HG03097 (cell line): ENCODE measurements at regions not wholly inside any gene's neighbourhood (a gene's known extent, or its start where the extent isn't known, plus 50 kb on each side); places are given as distances from the start of the nearest gene placed in this dataset.

Source experiments
- ATAC-seq: cut with Tn5 transposase; IDR thresholded peaks from one replicate; pipeline ENCODE4 v1.9.1; 2021; ENCODE audit not compliant: unreplicated experiment, low FRiP score

DNA sequence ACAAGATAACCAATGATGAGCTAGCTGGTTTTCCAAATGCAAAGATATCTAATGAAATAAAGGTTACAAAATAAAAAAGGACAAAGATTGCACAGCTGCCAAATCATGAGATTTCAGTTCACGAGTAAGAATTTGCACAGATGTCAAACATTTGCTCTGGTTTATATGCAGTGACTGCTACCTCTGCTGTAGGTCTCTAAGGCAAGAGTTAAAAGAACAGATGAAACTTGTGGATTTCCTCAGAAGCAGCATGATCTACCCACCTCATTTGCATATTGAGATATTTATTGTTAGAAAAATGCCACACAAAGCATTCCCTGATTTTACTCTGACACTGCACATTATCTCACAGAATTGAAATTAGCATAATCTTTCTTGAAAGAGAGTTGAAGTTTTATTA, 763.2 kb upstream of the ZEB2 start:
- no peak for ATAC-seq

DNA sequence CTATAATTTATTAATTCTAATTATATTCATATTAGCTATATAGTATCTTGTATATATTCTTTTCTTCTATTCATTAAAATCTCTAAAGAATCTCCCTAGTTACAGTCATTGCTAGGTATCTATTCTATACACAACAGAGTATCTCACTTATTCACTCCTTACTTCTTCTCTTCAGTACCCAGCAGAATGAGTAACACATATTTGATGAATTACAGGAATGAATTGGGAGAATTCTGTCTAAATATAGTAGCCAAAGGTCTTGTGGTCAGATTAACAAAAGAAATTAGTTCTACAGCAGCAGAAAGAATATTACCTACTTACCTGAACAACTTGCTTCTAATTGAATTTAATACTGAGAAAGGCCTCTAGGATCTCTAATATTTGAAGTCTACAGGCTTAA, 758.0 kb upstream of the ZEB2 start:
- ATAC-seq, result no peak

DNA sequence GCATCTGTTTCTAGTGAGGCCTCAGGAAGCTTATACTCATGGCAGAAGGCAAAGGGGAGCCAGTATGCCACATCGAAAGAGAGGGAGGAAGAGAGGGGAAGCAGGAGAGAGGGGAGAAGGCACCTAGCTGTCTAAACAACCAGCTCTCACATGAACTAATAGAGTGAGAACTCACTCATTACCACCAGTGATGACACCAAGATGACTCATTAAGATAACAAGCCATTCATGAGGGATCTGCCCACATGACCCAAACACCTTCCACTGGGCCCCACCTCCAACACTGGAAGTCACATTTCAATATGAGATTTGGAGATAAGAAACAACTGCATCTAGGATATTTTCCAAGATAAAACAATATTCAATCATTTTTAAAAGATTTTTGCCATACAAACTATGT, 753.9 kb upstream of the ZEB2 start:
- no peak for ATAC-seq

DNA sequence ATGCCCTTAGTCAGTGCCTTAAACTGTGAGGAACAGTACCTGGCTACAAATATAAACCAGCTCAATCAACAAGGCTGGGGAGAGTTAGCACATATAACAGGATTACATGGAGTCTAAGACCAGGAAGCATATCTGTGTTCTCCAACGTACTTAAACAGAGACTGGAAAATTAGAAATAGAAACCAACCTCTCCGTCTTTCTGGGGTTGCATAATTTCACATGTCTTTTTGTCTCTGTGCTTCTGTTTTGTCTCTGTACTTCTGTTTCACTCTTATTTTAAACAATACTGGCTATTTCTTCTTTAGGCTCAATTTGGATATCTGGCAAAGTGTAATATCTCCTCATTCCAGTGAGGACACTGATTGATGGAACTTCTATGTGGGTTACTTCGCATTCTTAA, 749.0 kb upstream of the ZEB2 start:
- no peak for ATAC-seq

DNA sequence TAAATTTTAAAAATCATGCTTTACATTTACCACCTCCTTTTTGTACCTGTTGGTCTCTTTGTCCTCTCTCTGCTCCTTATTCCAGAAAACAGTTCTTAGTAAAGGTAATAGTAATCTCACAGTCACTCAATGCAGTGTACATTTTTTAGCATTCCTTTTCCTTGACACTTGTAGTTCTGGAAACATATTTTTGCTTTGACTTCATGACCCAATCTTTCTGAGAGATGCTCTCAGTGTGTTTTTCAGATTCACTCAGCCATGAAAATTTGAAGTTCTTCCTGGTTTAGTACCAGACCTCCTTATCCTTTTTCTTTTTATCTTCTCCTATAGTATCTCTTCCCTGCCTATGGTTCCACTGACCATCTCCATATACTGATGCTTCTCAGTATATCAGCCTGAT, 747.5 kb upstream of the ZEB2 start:
- ATAC-seq, result no peak

DNA sequence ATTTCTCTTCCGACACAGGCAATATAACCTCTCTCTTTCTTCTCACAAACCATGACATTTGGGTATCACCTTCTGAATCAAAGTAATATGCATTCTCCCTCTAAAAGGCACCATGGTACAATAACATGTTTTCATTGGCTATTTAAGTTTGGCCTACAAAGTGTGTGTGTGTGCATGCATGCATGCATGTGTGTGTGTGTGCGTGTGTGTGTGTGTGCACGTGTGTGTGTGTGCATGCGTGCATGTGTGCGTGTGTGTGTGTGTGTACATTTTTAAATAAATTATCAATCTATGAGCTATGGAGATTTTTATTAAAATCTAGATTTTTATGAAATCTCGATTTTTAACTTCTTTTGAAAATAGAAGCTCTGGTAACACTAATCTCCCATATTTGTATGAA, 745.3 kb upstream of the ZEB2 start:
- ATAC-seq, result no peak

DNA sequence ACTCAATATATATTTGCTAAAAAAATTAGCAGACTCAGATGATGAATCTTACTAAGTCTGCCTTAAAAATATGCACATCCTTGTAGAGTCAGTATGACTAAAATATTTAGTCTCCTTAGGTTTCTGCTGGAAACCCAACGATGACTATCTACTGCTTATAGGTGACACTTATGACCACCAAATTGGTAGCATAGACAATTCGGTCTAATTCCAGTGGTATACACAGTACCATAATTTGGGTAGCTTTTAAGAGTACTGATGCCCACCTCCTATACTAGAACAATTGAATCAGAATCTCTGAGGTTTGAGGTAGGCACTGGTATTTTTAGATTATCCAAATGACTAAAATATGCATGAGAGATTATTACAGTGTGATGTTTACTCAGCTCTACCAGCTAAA, 740.8 kb upstream of the ZEB2 start:
- no peak for ATAC-seq

DNA sequence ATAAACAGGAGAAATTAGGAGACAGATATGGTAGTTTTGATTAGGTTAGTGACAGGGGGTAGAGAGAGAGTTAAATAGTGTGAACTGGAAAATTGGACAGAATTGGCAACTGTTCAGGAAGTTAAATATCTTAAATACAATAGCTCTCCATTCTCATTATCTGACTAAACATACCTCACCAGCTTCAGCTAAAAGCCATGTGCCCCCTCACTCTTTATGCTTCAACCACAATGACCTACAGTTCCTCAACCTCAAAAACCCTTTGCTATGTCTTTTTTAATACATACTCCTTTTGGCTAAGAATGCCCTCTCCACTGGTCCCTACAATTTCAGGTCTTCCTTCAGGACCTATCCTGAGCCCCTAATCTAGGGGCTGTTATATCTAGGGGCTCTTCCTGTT, 740.2 kb upstream of the ZEB2 start:
- ATAC-seq, result no peak

DNA sequence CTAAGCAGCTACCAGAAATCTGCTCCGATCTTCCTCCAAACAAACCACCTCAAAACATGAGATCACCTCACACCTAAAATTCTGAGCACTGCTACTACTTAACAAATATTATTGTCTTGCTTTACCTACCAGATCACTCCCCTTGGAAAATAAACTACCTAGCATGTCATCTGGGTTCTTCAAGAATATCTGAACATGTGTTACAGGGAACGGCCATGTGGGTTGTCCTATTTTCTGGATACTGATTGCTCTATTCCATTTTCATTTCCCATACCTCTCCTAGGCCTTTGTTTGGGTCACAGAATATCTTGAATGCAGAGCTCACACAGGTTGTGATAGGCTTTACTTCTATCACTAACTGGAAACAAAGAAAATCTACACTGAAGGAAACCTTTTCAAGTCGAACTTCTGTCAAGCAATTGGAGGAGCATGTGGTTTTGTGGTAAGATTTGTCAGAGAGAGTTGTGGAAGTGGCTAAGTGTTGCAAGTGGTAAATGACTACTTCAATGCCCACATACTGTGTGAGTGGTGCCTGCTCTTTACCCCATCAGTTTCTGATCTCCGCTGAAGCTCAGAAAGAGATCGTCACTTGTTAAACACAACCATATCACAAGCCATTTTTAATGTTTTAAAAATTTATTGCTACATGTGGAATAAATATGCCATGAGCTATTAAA, 739.1 kb upstream of the ZEB2 start:
- no peak for ATAC-seq

DNA sequence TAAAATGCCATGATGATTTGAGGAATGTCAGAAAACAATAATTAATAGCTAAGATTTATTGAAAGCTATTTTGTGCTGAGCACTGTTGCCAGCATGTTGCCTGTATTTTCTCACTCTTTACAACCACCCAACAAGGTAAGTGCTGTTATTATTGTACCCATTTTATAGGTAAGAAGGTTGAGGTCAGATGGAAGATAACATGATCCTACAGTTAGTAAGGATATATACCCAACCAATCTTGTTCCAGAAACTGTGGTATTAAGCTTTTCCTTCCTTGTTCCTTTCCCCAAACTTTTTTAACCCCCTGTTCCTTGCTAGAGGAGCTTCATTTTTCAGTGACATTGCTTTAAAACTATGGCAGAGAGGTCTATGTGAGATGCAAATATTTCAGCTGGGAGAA, 738.0 kb upstream of the ZEB2 start:
- no peak for ATAC-seq

DNA sequence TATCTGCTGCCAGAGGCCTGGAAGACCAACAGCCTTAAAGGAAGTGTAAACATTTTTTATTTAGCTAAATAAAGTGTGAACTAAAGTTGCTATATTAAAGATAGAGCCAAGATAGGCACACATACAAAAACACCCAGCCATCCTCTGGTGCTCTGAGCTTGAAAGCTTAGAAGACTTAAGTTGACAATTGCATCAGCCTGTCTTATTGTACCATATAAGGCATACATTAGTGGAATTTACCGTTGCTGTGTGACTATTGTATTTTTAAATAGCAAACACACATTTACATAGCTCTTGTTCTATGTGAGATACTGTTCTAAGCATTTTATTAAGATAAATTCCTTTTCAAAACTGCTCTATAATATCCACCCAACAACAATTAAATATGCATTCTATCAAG, 736.6 kb upstream of the ZEB2 start:
- no peak for ATAC-seq

DNA sequence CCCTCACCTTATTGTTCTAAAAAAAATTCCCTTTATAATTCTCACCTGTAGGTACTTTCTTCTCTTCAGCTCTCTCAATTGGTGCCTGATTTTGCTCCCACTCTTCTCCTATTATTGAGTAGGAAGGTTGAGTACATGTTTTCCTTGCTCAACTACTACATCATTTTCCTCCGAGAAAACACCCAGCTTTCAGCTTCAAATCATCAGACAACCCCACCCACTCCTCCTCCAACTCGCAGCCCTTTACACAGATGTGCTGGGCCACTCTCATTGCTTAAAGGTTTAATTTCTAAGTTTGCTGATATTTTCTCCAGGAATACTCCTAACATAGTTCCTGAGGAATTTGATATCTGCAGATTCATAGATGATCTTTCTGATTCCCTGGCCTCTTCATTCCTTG, 734.4 kb upstream of the ZEB2 start:
- no peak for ATAC-seq

DNA sequence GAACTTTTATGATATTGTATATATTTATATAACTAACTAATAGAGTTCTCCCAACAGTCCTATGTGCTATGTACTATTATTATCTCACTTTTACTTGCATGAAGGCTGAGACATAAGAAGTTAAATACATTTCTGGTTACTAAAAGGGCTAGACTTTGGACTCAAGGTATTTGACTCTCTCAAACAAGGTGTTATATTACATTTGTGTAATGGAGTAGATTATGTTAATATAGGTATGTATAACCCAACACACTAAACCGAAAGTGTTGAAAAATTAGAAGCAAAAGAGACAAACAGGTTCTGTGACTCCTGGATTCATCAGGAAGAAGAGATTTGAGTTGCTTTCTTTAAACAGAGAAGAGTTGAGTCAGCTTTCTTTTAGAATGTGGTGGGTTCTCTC, 733.6 kb upstream of the ZEB2 start:
- ATAC-seq, result no peak

DNA sequence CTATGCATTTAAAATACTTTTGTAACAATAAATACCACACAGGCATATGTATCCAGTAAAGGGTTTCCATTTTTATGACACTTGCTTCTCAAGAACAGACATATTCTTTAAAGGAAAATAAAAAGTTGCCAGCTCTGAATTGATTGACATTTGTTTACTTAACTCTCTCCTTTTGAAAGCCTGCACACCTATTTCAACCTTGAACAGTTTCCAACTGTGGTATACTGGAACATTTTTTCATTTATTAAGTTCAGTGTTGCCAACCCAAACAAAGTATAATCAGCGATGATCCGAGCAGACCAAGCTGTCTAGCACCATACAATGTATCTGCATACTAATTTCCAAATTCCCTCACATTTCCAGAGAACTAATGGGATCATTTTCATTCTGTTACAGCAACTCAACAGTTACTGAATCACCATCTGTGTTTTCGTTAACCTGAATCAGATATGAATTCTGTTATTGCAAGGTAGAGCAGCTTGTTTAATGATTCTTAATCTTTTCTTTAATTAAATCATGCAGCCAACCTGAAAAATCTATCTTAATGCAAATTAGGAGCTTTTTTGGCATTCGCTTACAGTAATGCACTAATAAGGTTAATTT, 725.5 kb upstream of the ZEB2 start:
- ATAC-seq, result no peak

DNA sequence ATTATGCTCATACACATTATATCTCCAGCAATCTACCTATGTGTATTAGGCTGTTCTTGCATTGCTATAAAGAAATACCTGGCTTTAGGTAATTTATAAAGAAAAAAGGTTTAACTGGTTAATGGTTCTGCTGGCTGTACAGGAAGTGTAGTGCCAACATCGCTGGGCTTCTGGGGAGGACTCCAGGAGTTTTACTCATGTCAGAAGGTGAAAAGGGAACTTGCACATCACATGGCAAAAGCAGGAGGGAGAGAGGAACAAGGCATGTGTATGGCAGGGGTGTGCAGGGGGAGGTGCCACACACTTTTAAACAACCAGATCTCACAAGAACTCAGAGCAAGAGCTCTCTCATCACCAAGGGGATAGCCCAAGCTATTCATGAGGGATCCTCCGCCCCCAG, 715.4 kb upstream of the ZEB2 start:
- no peak for ATAC-seq

DNA sequence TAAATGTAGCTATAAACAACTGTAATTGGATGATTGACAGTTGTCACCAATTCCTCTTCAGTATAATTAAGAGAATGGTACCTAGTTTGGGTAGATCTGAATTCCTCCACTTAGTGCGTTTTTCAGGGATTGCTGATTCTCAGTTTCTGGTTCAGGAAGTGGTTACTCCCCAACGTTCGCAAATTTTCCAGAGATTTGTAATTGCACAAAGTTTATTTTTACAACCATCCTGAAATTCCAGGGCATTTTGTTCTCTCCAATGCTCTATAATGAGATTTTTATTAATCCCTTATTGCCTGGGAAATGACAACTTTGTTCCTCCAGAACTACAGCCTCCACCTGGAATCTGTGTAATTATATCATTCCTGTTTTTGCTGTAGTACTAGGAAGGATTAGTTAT, 710.6 kb upstream of the ZEB2 start:
- no peak for ATAC-seq

DNA sequence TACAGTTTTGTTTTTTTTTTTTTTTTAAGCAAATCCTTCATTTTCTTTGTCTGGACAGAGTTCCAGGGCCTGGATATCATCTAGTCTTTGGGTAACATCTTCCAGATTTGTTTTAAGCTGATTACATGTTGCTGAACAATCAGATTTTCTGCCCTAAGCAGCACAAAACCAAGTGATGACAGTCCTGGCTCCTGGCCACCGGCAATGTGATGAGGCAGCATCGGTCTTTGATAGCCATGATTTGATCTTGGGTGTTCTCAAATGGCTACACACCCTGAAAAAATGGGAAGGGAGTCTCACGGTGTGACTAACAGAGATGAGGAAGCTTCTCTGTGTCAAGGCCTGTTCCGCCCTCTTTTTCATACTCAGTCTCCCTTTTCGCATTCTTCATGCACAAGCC, 708.6 kb upstream of the ZEB2 start:
- ATAC-seq, result no peak

DNA sequence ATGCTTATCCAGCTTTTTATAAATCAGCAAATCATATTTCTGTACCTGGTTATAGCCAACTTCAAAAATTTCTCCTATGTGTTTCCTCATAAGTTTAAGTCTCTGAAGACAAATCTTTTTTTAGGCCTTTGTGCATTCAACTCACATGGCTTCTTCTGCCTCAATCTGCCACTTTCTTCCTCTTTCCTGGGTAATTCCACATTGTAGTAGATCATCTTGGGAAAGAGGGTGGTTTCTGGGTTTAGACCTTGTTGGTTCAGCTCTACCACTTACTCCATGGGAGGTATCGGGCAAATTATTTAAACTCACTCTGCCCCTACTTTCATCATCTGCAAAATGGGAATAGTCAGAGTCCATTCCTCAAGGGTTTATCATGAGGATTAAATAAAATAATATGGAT, 707.0 kb upstream of the ZEB2 start:
- no peak for ATAC-seq

DNA sequence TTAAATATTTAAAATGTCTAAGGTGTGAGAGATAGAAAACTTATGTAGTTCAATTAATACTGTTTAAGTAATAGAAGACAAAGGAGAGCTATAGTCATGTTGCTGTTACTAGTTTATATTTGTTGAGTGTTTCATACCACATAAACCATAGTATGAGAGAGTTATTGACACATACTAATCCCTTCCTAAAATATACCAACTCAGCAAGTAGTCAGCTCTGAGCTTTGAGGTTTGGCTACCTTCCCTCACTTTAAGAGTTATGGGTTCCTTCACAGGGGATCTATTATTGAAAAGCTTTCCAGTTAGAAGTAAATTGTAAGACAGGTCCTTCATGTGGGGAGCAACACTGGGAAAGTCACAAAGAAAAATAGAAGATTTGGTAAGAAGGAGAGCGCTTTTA, 701.6 kb upstream of the ZEB2 start:
- no peak for ATAC-seq

DNA sequence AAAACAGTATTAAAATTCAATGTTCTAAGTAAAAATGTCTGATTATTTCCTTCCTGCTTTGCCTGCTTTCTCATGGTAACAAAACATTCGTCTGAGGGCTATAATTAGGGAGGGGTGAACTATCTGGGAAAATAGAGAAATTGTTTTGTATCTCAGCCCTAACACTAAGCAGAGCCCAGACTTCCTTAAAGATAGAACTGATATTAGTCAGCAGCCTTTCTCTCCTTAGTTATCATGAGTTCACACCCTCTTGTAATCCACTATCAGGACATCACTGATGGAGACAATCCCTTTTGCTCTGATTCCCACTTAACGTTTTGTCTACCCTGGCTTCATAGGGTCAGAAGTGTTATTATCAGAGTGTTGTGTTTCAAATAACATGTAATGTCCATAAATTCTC, 701.1 kb upstream of the ZEB2 start:
- ATAC-seq, result no peak

DNA sequence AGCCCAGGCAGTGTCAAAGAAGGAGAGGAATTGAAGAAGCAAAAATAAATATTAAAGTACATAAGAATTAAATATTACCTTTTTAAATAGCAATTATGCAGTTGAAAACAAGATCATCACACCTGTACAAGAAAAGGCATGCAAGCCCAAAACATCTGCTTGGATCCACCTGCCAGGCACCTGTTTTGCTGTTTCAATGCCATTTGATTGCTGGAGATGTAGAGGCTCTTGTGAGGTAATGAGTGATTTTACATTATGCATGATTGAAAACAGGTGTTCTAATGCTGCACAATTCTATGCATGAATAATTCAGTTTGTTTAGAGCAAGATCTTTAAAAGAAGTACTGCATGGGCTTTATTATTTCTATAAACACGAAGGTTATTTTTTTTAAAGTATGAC, 700.6 kb upstream of the ZEB2 start:
- ATAC-seq, result no peak

DNA sequence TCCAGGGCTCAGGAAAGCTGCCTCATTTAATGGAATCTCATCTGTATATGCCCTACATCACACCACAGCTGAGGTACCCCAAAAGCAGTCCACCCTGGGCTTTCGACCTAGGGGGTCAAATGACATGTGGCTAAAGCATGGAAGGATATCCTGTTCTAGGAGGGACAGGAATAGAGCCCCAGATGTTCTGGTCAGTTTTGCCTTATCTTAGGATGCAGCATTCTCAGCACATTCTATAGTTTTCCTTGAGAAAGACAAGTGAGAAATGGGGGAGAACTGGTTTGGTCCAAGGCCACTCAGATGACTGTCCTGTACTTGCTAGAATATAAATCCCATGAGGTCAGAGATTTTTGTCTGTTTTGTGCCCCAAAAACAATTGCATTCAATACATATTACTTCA, 688.0 kb upstream of the ZEB2 start:
- ATAC-seq, result no peak
